ENCODE measurements at regions not wholly inside any gene's neighbourhood (a gene's known extent, or its start where the extent isn't known, plus 50 kb on each side); places are given as distances from the start of the nearest gene placed in this dataset.

GRCh38 chr12:113725557-113725876 lies 240.6 kb downstream of the RBM19 start:
- TF ChIP-seq, protein P1, sequence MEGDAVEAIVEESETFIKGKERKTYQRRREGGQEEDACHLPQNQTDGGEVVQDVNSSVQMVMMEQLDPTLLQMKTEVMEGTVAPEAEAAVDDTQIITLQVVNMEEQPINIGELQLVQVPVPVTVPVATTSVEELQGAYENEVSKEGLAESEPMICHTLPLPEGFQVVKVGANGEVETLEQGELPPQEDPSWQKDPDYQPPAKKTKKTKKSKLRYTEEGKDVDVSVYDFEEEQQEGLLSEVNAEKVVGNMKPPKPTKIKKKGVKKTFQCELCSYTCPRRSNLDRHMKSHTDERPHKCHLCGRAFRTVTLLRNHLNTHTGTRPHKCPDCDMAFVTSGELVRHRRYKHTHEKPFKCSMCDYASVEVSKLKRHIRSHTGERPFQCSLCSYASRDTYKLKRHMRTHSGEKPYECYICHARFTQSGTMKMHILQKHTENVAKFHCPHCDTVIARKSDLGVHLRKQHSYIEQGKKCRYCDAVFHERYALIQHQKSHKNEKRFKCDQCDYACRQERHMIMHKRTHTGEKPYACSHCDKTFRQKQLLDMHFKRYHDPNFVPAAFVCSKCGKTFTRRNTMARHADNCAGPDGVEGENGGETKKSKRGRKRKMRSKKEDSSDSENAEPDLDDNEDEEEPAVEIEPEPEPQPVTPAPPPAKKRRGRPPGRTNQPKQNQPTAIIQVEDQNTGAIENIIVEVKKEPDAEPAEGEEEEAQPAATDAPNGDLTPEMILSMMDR (IDR thresholded peaks at IDR 0.05) = no peak
- no peak for TF ChIP-seq POLR2A (IDR thresholded peaks at IDR 0.05)
